Neutrophil (primary cell): ENCODE measurements at regions not wholly inside any gene's neighbourhood (a gene's known extent, or its start where the extent isn't known, plus 50 kb on each side); places are given as distances from the start of the nearest gene placed in this dataset.

Source experiments
- H3K27ac ChIP-seq: fragments of 200-600 bp; sonication (generic); 2 replicates; pipeline ENCODE4 v1.5.1; 2016; ENCODE audit warnings: mild to moderate bottlenecking, moderate library complexity
- H3K27me3 ChIP-seq: fragments of 200-600 bp; sonication (generic); 2 replicates; pipeline ENCODE4 v1.6.0; 2016; ENCODE audit warnings: mild to moderate bottlenecking
- H3K36me3 ChIP-seq: fragments of 200-600 bp; sonication (generic); 2 replicates; pipeline ENCODE4 v1.5.1; 2017
- H3K4me1 ChIP-seq, 2 experiments: fragments of 200-600 bp in 1 of 2; sonication (generic) in 1 of 2; 1 replicate in 1 of 2; 2 replicates in 1 of 2; pipeline versions ENCODE4 v1.5.1 to v1.6.1; 2013 to 2016; ENCODE audit warnings: low read depth in 1 of 2, low read length in 1 of 2, mild to moderate bottlenecking in 1 of 2, moderate library complexity in 1 of 2; ENCODE audit not compliant: control insufficient read depth in 1 of 2, insufficient read depth in 1 of 2
- H3K4me3 ChIP-seq, 2 experiments: fragments of 200-600 bp in 1 of 2; sonication (generic) in 1 of 2; 1 replicate in 1 of 2; 2 replicates in 1 of 2; pipeline ENCODE4 v1.5.1; 2013 to 2016; ENCODE audit warnings: low read depth in 1 of 2, low read length in 1 of 2, mild to moderate bottlenecking in 1 of 2, moderate library complexity in 1 of 2
- H3K9me3 ChIP-seq: fragments of 200-600 bp; sonication (generic); 2 replicates; pipeline ENCODE4 v1.5.1; 2016
- CTCF ChIP-seq: fragments of 200-600 bp; sonication (generic); IDR thresholded peaks from 2 replicates; pipeline ENCODE4 v1.5.1; 2016; ENCODE audit warnings: antibody characterized with exemption

GRCh38 chr2:21331625-21332370 is 208.0 kb downstream of the TDRD15 start:
- Histone ChIP-seq H3K4me3 (no peak overlapping the region), H3K9me3 (no peaks in the 10 kb centered on the region), H3K27ac (no peak overlapping the region), H3K27me3 (no peaks in the 10 kb centered on the region), H3K4me1 (no peaks in the 10 kb centered on the region), H3K36me3 (no peaks in the 10 kb centered on the region)
- no peak for TF ChIP-seq CTCF

GRCh38 chr2:21332993-21333625 is 209.3 kb downstream of the TDRD15 start:
- no peaks in the 10 kb centered on the region for H3K9me3 ChIP-seq
- H3K4me1 ChIP-seq = no peaks in the 10 kb centered on the region
- no peak for TF ChIP-seq CTCF
- H3K27me3 ChIP-seq = no peaks in the 10 kb centered on the region
- H3K27ac ChIP-seq = no peak overlapping the region
- no peaks in the 10 kb centered on the region for H3K36me3 ChIP-seq
- no peak overlapping the region for H3K4me3 ChIP-seq

GRCh38 chr2:21333684-21334083 is 209.9 kb downstream of the TDRD15 start:
- no peak for TF ChIP-seq CTCF
- no peaks in the 10 kb centered on the region for H3K27me3 ChIP-seq
- H3K9me3 ChIP-seq = no peaks in the 10 kb centered on the region
- no peak overlapping the region for H3K4me3 ChIP-seq
- H3K4me1 ChIP-seq = no peaks in the 10 kb centered on the region
- H3K27ac ChIP-seq = no peak overlapping the region
- H3K36me3 ChIP-seq = no peaks in the 10 kb centered on the region

- Histone ChIP-seq H3K9me3 (no peaks in the 10 kb centered on the region), H3K4me3 (no peak overlapping the region), H3K36me3 (no peaks in the 10 kb centered on the region), H3K27ac (no peak overlapping the region), H3K27me3 (no peaks in the 10 kb centered on the region), H3K4me1 (no peaks in the 10 kb centered on the region)
- no peak for TF ChIP-seq CTCF
These were observed 223.2 kb downstream of the TDRD15 start for GRCh38 chr2:21346984-21347383.

- TF ChIP-seq CTCF = no peak
- H3K27ac ChIP-seq = no peak overlapping the region
- no peaks in the 10 kb centered on the region for H3K4me1 ChIP-seq
- no peak overlapping the region for H3K4me3 ChIP-seq
- H3K36me3 ChIP-seq = no peaks in the 10 kb centered on the region
- H3K27me3 ChIP-seq = no peaks in the 10 kb centered on the region
- H3K9me3 ChIP-seq = no peaks in the 10 kb centered on the region
These were observed 230.3 kb downstream of the TDRD15 start for GRCh38 chr2:21353879-21354679.
